Prostate gland (tissue), 2 donors: ENCODE measurements at regions not wholly inside any gene's neighbourhood (a gene's known extent, or its start where the extent isn't known, plus 50 kb on each side); places are given as distances from the start of the nearest gene placed in this dataset.

Source experiments
- POLR2A ChIP-seq: fragments of 450-650 bp; IDR thresholded peaks from one replicate; pipeline ENCODE4 v1.6.1; 2016; ENCODE audit warnings: antibody characterized with exemption, mild to moderate bottlenecking
- POLR2AphosphoS5 ChIP-seq: sonication (generic); formaldehyde crosslinking; IDR thresholded peaks from one replicate; pipeline ENCODE4 v1.6.1; 2017; ENCODE audit warnings: antibody characterized with exemption
- TF ChIP-seq, protein P1 (sequence below), 4 experiments: fragments of 200-600 bp in 2 of 4; fragments of 450-650 bp in 2 of 4; sonication (generic) in 2 of 4; IDR thresholded peaks; 1 replicate in 3 of 4; 2 replicates in 1 of 4; pipeline ENCODE4 v1.5.1; 2016 to 2019; ENCODE audit warnings: antibody characterized with exemption in 4 of 4, mild to moderate bottlenecking in 2 of 4, moderate library complexity in 2 of 4

DNA sequence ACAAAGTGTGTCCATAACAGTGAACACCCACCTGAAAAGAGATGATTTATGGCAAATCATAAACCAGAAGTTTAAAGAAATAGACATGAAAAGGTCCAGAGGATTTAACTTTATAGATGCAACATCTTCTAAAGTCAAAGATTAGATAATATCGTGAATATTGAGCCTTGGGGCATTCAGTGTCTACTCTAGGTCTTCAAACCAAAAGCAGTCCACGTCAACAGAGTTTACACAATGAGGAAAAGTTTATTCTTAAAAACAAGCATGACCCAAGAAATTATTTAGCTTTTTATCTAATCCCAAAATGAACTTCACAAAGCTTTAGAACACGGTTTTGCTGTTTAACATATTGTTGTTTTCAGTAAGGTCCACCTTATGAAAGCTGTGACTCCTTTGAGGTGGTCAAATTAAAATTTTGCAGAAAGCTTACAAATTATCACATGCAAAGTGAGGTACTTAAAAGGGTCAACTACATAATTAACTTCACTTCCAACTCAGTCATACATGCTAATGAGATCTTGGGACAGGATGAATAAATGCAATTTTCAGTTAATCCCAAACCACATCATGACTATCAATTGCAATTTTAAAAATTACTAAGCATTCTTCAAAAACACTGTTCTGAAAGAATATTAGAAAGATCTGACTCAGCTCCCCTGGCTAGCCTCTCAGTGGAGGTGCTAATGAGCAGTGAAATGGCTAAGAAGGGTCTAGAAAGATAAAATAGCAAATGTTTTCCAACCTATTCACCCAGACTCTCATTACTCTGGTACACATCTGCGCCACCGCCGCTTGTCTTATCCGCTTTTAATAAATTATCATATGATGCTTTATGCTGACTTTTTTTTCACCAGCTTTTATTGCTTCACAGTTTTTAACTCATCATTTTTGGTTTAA is 92.4 kb upstream of the WDR17 start:
- TF ChIP-seq, protein P1, sequence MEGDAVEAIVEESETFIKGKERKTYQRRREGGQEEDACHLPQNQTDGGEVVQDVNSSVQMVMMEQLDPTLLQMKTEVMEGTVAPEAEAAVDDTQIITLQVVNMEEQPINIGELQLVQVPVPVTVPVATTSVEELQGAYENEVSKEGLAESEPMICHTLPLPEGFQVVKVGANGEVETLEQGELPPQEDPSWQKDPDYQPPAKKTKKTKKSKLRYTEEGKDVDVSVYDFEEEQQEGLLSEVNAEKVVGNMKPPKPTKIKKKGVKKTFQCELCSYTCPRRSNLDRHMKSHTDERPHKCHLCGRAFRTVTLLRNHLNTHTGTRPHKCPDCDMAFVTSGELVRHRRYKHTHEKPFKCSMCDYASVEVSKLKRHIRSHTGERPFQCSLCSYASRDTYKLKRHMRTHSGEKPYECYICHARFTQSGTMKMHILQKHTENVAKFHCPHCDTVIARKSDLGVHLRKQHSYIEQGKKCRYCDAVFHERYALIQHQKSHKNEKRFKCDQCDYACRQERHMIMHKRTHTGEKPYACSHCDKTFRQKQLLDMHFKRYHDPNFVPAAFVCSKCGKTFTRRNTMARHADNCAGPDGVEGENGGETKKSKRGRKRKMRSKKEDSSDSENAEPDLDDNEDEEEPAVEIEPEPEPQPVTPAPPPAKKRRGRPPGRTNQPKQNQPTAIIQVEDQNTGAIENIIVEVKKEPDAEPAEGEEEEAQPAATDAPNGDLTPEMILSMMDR (IDR thresholded peaks at IDR 0.05) = no peak
- TF ChIP-seq POLR2A (no peak), POLR2AphosphoS5 (no peak)
